ENCODE measurements at regions not wholly inside any gene's neighbourhood (a gene's known extent, or its start where the extent isn't known, plus 50 kb on each side); places are given as distances from the start of the nearest gene placed in this dataset.
A peak's percentile ranks its signal among the peaks of the same experiment; 100 is the strongest.

DNA sequence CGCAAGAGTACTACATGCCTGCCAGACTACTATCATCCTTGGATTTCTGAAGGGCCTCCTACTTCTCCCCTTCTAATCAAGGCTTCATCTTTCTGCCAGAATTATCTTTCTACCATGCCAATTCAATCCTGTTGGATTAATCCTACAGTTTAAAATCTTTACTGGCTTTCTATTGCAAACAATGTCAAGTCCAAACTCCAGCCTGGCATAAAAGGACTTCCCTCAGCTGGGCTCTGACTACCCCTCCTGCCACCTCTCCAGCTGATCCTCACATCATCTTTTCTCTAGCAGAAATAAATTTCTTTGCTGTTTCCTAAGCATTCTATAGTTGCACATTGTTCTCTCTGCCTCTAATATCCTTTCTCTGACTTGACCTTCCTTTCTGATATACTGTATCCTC lies 119.7 kb upstream of the RAD23B start:
- in situ Hi-C loops (cut with MboI; ENCODE audit: low pct_unique_long_range_greater_than_20kb, low sequenced_read_pairs, unreplicated experiment), result no loop called here
- TF ChIP-seq, protein P1, sequence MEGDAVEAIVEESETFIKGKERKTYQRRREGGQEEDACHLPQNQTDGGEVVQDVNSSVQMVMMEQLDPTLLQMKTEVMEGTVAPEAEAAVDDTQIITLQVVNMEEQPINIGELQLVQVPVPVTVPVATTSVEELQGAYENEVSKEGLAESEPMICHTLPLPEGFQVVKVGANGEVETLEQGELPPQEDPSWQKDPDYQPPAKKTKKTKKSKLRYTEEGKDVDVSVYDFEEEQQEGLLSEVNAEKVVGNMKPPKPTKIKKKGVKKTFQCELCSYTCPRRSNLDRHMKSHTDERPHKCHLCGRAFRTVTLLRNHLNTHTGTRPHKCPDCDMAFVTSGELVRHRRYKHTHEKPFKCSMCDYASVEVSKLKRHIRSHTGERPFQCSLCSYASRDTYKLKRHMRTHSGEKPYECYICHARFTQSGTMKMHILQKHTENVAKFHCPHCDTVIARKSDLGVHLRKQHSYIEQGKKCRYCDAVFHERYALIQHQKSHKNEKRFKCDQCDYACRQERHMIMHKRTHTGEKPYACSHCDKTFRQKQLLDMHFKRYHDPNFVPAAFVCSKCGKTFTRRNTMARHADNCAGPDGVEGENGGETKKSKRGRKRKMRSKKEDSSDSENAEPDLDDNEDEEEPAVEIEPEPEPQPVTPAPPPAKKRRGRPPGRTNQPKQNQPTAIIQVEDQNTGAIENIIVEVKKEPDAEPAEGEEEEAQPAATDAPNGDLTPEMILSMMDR (IDR thresholded peaks at IDR 0.05; ENCODE audit: extremely low read depth, insufficient read depth, missing control alignments), result no peak

DNA sequence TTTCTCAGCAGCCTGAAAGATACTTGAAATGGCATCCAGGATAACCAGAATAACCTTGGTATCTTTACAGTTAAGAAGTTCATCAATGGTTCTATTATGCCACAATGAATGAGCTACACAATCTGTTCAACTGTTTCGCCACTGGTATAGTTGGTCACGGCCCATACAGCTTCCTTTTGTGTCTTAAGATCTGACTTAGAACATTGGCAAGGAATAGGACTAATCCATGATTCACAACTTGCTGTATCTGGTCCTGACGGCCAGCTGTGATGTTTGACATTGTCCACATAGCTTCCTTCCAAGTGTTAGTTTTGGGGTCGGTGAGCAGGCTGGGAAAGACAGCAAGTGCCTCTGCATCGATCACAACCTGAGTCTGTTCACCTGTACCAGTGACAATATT lies 113.3 kb upstream of the RAD23B start:
- in situ Hi-C loops (cut with MboI; ENCODE audit: low pct_unique_long_range_greater_than_20kb, low sequenced_read_pairs, unreplicated experiment), result no loop called here
- TF ChIP-seq, protein P1 (IDR thresholded peaks at IDR 0.05; ENCODE audit: extremely low read depth, insufficient read depth, missing control alignments), result no peak
- DNase-seq (ENCODE audit: low spot score), result no peak

More for the DNA sequence above, 119.7 kb upstream of the RAD23B start:
- no peak for DNase-seq (ENCODE audit: low spot score)

DNA sequence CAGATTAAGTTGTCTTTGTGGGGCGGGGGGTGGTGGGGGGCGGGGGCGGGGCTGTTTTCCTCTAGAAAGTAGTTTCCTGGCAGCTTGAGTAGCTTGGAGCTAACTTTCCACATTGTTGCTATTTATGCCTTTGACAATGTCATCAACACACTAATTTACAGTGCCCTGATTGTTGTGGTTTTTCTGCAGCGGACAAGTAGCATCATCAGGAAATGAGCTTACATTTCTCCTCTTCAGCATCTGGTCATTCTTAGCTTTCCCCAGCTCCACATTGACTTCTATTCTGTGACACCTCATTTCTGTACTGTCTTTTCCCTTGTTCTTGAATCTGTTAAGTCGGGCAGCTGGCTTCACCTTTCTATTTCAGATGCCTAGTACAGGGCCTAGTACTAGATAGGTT lies 112.3 kb upstream of the RAD23B start:
- TF ChIP-seq, protein P1 (IDR thresholded peaks at IDR 0.05; ENCODE audit: extremely low read depth, insufficient read depth, missing control alignments), result no peak
- in situ Hi-C loops (cut with MboI; ENCODE audit: low pct_unique_long_range_greater_than_20kb, low sequenced_read_pairs, unreplicated experiment), result no loop called here
- no peak for DNase-seq (ENCODE audit: low spot score)

DNA sequence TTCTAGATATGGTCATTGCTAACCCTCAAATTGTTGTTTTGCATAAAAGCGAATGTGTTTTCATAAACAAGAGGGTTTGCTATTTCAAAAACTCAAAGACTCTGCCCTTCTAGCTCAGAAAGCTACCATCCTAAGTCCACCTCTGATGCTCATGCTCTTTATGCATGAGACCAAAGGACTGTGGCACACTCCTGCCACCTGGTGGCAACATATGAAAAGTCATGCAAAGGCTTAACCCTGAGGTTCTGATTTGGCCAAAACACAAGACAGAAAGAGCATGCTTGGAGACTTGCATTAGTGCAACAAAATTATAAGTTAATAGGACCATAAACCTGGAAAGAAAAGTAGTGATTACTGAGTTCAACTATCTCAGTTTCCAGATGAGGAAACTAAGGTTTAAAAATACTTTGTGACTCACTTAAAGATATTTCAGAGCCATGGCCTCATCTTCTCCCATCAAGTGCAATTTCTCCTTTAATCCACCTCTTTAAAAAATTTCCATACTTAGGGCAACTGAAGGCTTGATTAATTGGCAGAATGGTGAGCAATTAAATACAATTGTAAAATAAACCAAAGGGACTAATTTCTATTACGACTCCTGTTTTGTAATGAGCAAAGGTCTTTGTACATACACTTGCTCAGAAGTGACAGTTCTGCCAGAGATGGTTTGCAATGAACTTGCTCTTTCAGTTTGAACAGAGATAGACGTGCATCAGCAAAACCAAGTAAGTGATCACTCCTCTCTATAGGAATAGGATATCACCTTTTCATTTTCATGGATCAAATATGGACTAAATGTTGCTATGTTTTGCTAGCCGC lies 110.7 kb upstream of the RAD23B start:
- in situ Hi-C loops (cut with MboI; ENCODE audit: low pct_unique_long_range_greater_than_20kb, low sequenced_read_pairs, unreplicated experiment), result no loop called here
- DNase-seq (ENCODE audit: low spot score), result peak; percentile 51
- TF ChIP-seq, protein P1 (IDR thresholded peaks at IDR 0.05; ENCODE audit: extremely low read depth, insufficient read depth, missing control alignments), result peak; percentile 83

DNA sequence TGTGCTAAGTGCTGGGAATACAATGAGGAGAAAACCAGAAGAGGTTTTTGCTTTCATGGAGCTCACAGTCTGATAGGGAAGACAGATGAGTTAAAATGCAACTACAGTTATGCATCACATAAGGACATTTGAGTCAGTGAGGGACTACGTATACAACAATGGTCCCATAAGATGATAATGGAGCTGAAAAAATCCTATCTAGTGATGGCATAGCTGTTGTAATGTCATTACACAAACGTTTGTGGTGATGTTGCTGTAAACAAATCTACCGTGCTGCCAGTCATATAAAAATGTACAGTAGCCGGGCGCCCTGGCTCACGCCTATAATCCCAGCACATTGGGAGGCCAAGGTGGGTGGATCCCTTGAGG lies 110.1 kb upstream of the RAD23B start:
- TF ChIP-seq, protein P1 (IDR thresholded peaks at IDR 0.05; ENCODE audit: extremely low read depth, insufficient read depth, missing control alignments), result no peak
- in situ Hi-C loops (cut with MboI; ENCODE audit: low pct_unique_long_range_greater_than_20kb, low sequenced_read_pairs, unreplicated experiment), result no loop called here
- peak; percentile 11 for DNase-seq (ENCODE audit: low spot score)

DNA sequence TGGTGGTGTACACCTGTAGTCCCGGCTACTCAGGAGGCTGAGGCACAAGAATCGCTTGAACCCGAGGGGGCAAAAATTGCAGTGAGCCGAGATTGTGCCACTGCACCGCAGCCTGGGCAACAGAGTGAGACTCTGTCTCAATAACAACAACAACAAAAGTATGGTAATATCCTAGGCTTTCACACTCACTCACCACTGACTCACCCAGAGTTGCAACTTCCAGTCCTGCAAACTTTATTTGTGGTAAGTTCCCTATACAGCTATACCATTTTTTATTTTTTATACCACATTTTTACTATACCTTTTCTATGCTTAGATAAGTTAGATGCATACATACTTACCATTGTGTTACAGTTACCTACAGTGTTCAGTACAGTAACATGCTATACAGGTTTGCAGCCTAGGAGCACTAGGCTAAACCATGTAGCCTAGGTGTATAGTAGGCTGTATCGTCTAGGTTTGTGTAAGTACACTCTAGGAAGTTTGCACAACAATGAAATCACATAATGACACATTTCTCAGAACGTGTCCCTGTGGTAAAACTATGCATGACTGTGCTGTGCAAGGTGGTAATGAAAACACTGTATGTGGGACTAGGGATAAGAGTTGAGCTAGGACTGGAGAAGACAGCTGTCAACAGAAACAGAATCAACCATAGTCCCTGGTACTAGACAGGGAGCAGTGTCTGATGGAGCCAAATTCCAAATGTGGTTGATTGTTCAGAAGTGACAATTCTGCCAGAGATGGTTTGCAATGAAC lies 109.5 kb upstream of the RAD23B start:
- in situ Hi-C loops (cut with MboI; ENCODE audit: low pct_unique_long_range_greater_than_20kb, low sequenced_read_pairs, unreplicated experiment), result no loop called here
- TF ChIP-seq, protein P1 (IDR thresholded peaks at IDR 0.05; ENCODE audit: extremely low read depth, insufficient read depth, missing control alignments), result no peak
- no peak for DNase-seq (ENCODE audit: low spot score)

Measured in GM13977 (cell line).